Duodenal mucosa (tissue), 2 donors: ENCODE measurements at regions not wholly inside any gene's neighbourhood (a gene's known extent, or its start where the extent isn't known, plus 50 kb on each side); places are given as distances from the start of the nearest gene placed in this dataset.

ENCODE experiments used
- H3K27ac ChIP-seq: one replicate; pipeline ENCODE4 v1.7.0; 2013; ENCODE audit warnings: low read depth, low read length
- H3K27me3 ChIP-seq, 2 donors: one replicate each; pipeline ENCODE4 v1.7.0; 2013; ENCODE audit warnings: low read length in 2 of 2, control low read depth in 1 of 2; ENCODE audit not compliant: insufficient read depth in 2 of 2, control insufficient read depth in 1 of 2
- H3K36me3 ChIP-seq, 2 donors: one replicate each; pipeline ENCODE4 v1.7.0; 2013; ENCODE audit warnings: low read length in 2 of 2, control low read depth in 1 of 2; ENCODE audit not compliant: insufficient read depth in 2 of 2, control insufficient read depth in 1 of 2
- H3K4me1 ChIP-seq, 2 donors: one replicate each; pipeline ENCODE4 v1.7.0; 2013; ENCODE audit warnings: low read length in 2 of 2, control low read depth in 1 of 2; ENCODE audit not compliant: insufficient read depth in 2 of 2, control insufficient read depth in 1 of 2
- H3K4me3 ChIP-seq, 2 donors: one replicate each; pipeline ENCODE4 v1.7.0; 2013; ENCODE audit warnings: low read length in 2 of 2, low read depth in 1 of 2
- H3K9ac ChIP-seq, 2 donors: one replicate each; pipeline ENCODE4 v1.7.0; 2013; ENCODE audit warnings: low read length in 2 of 2, low read depth in 1 of 2
- H3K9me3 ChIP-seq, 2 donors: one replicate each; pipeline ENCODE4 v1.7.0; 2013; ENCODE audit warnings: low read length in 2 of 2, control low read depth in 1 of 2; ENCODE audit not compliant: control insufficient read depth in 1 of 2

DNA sequence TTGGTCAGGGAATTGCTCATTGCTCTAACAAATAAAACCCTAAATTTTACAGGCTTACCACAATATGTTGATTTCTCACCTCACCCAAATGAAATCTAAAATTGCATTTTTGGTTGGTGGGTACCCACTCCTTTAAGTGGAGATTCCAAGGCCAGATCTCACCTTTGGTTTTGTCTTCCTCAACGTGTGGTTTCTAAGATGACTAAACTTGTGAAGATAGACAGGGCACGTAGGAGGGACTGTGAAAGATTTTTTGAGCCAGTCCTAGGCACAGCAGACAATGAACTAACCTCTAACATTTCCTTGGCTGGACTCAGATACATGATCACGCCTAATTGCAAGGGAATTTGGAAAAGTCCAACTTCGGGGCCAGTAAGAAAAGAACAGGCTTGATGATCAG is 1003.9 kb downstream of the FLRT2 start:
- Histone ChIP-seq H3K9ac (no peak overlapping the region), H3K4me1 (no peaks in the 10 kb centered on the region), H3K27ac (no peak overlapping the region), H3K4me3 (no peak overlapping the region), H3K36me3 (no peaks in the 10 kb centered on the region), H3K27me3 (no peaks in the 10 kb centered on the region), H3K9me3 (peaks cover 0 to 7% of the 10 kb centered on the region in 2 donors)

DNA sequence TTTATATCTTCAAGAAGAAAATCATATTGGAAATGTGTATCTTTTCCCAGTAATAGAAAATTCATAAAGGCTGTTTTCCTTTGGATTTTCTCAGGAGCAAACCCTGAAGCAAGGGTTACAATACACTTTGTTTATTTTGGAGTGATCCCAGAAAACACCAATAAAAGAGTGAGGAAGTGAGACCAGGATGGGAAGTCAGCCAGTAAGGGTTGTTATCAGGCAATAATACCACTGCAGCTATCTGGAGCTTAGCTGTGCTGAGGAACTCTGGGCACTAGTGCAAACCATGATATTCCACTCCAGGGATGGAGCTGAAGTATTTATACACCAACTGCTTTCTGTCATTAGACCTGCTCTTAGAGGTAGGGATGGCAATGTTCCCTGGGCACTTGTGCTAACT is 1002.3 kb downstream of the FLRT2 start:
- H3K4me1 ChIP-seq, result no peaks in the 10 kb centered on the region
- H3K9me3 ChIP-seq, result peaks cover 0 to 11% of the 10 kb centered on the region in 2 donors
- H3K27ac ChIP-seq, result no peak overlapping the region
- no peak overlapping the region for H3K4me3 ChIP-seq
- no peaks in the 10 kb centered on the region for H3K27me3 ChIP-seq
- no peak overlapping the region for H3K9ac ChIP-seq
- H3K36me3 ChIP-seq, result no peaks in the 10 kb centered on the region

DNA sequence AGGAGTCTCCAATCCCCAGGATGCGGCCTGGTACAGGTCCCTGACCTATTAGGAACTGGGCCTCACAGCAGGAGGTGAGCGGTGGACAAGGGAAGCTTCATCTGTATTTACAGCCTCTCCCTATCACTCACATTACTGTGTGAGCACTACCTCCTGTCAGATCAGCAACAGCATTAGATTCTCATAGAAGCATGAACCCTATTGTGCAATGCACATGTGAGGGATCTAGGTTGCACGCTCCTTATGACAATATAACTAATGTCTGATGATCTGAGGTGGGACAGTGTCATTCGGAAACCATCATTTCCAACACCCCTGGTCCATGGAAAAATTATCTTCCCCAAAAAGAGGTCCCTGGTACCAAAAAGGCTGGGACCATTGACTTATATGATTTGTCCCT is 1000.5 kb downstream of the FLRT2 start:
- Histone ChIP-seq H3K9ac (no peak overlapping the region), H3K27me3 (no peaks in the 10 kb centered on the region), H3K4me3 (no peak overlapping the region), H3K27ac (no peak overlapping the region), H3K9me3 (peaks cover 0 to 11% of the 10 kb centered on the region in 2 donors), H3K4me1 (no peaks in the 10 kb centered on the region), H3K36me3 (no peaks in the 10 kb centered on the region)

DNA sequence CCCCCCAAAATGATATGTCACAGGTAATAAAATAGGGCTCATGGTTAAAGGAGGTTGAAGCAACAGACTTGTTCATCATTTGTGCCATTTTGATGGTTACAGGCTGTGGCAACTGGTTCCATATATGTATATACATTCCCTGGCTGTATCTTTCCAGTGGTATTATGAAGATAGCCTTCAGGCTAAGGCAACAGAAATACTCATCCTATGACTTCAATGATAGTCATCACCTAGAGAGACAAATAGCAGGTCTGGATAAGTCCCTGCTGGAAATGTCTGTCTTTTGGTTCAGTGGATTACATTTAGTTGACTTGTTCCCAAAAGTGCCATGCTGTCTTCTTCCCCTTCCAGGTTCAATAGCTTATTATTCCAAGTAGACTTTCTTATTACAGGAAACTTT is 997.4 kb downstream of the FLRT2 start:
- no peaks in the 10 kb centered on the region for H3K4me1 ChIP-seq
- no peak overlapping the region for H3K9ac ChIP-seq
- H3K4me3 ChIP-seq, result no peak overlapping the region
- peaks cover 0 to 8% of the 10 kb centered on the region in 2 donors for H3K9me3 ChIP-seq
- no peak overlapping the region for H3K27ac ChIP-seq
- no peaks in the 10 kb centered on the region for H3K36me3 ChIP-seq
- no peaks in the 10 kb centered on the region for H3K27me3 ChIP-seq

DNA sequence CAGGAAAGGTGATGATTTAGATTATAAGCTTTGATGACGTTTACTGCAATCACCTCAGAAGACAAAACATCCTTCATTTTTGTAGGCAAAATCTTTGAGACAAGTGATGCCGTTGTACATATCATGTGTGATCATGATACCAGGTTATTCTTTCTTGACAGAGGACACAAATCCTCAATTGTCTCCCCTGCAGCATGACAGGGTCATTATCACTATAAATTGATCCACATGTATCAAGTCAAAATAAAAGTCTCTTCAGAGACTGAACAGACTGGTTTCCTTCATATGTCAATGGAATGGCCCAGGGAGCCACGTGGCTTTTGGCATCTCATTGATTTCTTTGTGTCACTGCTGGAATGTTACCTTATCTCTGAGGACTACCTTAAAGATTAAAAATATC is 995.7 kb downstream of the FLRT2 start:
- H3K4me1 ChIP-seq, result peaks cover 0 to 11% of the 10 kb centered on the region in 2 donors
- H3K27me3 ChIP-seq, result no peaks in the 10 kb centered on the region
- no peak overlapping the region for H3K27ac ChIP-seq
- no peak overlapping the region for H3K9ac ChIP-seq
- H3K4me3 ChIP-seq, result no peak overlapping the region
- no peaks in the 10 kb centered on the region for H3K36me3 ChIP-seq
- peaks cover 0 to 6% of the 10 kb centered on the region in 2 donors for H3K9me3 ChIP-seq

DNA sequence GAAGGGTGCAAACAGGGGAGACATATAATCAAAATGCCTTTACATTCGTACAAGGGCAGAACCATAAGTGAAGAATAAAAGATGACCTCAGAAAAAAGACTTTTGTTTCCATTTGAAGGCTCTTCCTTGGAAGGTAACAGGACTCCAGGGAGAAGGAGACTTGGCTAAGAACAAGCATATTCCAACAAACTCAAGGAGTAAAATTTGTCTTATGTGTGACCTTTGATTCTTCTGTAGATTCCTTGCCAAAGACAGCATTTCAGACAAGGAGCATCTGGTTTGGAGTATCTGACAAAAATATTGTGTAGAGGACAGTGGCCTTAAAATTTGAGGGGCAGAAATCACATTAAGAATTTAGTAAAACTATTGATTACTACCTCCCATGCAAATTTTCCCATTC is 991.9 kb downstream of the FLRT2 start:
- H3K36me3 ChIP-seq, result no peaks in the 10 kb centered on the region
- H3K4me1 ChIP-seq, result peaks cover 0 to 15% of the 10 kb centered on the region in 2 donors
- H3K9ac ChIP-seq, result no peak overlapping the region
- no peak overlapping the region for H3K4me3 ChIP-seq
- no peaks in the 10 kb centered on the region for H3K9me3 ChIP-seq
- no peak overlapping the region for H3K27ac ChIP-seq
- no peaks in the 10 kb centered on the region for H3K27me3 ChIP-seq

DNA sequence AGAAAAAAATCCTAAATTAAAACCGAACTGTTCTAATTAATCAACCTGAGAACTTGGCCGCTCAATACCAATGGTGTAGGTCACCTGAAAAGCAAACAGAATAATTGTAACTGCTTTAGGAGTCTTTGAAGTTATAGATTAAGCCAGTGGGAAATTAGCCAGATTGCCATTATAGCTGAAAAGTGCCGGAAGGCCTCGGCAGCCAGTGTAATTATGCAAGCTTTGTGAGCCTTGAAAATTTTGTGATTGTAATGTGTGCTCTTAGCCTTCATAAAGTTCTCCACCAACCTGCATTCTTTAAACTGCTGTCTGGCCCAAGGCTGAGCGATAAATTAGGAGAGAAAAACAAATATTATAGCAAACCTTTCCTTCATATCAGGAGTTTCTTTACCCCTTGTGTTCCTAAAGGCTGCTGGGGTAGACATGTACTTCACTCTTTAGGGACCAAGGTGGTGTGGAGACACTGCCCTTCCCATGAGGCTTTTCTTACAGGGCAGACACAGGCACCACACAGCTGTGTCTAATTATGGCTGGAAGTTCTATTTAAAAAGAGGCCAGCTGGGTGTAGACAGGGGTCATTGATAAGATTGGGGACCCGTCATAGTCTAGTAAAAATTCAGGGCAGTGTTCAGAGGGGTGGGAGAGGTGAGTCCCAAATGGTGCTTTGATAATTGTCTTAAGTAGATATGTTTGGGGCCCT is 991.2 kb downstream of the FLRT2 start:
- Histone ChIP-seq H3K9me3 (no peaks in the 10 kb centered on the region), H3K4me1 (peaks cover 0 to 15% of the 10 kb centered on the region in 2 donors), H3K9ac (no peak overlapping the region), H3K27me3 (no peaks in the 10 kb centered on the region), H3K4me3 (no peak overlapping the region), H3K36me3 (no peaks in the 10 kb centered on the region), H3K27ac (no peak overlapping the region)

DNA sequence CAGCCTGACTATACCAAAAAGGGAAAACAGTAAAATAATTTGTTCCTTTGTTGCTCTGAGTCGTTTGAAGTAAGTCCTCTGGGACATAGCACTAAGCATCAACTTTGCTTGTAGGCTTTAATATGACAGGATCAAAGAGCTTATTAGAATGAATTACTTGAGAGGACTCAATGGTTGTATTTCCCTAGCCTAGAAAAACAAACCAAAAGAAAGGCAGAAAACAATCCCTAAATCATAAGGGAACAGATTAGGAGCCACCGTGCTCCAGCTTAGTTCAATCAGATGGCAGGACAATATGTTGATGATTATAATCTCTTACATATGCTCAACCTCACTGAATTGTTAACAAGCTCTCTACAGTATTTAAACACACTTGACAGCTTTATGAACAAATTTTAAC is 988.4 kb downstream of the FLRT2 start:
- H3K27me3 ChIP-seq, result no peaks in the 10 kb centered on the region
- H3K4me1 ChIP-seq, result peaks cover 0 to 23% of the 10 kb centered on the region in 2 donors
- no peak overlapping the region for H3K27ac ChIP-seq
- no peak overlapping the region for H3K9ac ChIP-seq
- H3K36me3 ChIP-seq, result no peaks in the 10 kb centered on the region
- H3K4me3 ChIP-seq, result no peak overlapping the region
- H3K9me3 ChIP-seq, result no peaks in the 10 kb centered on the region

DNA sequence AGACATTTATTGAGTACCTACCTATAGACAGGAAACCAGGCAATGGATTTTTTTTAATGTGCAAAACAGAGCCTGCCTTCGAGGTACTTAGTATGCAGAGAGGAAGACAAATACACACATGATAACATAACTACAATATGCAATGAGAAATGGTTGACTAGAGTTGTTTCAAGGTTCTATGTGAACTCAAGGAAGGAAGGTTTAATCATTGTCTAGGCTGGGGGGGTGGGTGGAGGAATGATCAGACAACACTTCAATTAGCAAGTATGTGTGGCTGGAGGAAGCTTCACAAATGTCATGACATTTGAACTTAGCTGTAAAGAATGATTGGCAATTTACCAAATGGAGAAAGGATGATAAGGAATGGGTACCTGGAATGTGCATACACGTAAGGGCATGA is 985.3 kb downstream of the FLRT2 start:
- Histone ChIP-seq H3K4me1 (peaks cover 0 to 12% of the 10 kb centered on the region in 2 donors), H3K9me3 (peaks cover 0 to 1% of the 10 kb centered on the region in 2 donors), H3K4me3 (no peak overlapping the region), H3K27me3 (no peaks in the 10 kb centered on the region), H3K36me3 (no peaks in the 10 kb centered on the region), H3K27ac (no peak overlapping the region), H3K9ac (no peak overlapping the region)

DNA sequence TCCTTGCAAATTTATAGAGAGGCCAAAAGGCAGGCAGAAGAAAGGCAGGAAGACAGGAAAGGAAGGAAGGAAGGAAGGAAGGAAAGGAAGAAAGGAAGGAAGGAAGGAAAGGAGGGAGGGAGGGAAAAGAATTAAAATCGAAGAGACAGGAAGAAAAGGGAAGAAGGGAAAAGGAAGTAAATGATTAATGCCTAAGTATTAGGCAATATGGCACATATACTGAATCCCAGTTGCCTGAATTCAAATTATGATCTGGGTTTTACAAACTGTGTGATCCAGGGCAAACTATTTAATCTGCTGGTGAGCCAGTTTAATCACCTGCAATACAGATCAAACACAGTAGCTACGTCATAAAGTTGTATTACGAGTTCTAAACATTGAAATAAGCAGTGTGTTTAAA is 983.6 kb downstream of the FLRT2 start:
- H3K9ac ChIP-seq, result no peak overlapping the region
- H3K9me3 ChIP-seq, result peaks cover 0 to 1% of the 10 kb centered on the region in 2 donors
- peaks cover 0 to 9% of the 10 kb centered on the region in 2 donors for H3K4me1 ChIP-seq
- no peaks in the 10 kb centered on the region for H3K36me3 ChIP-seq
- H3K27me3 ChIP-seq, result no peaks in the 10 kb centered on the region
- no peak overlapping the region for H3K4me3 ChIP-seq
- no peak overlapping the region for H3K27ac ChIP-seq
